ENCODE measurements at regions not wholly inside any gene's neighbourhood (a gene's known extent, or its start where the extent isn't known, plus 50 kb on each side); places are given as distances from the start of the nearest gene placed in this dataset.
A peak's percentile ranks its signal among the peaks of the same experiment; 100 is the strongest.

DNA sequence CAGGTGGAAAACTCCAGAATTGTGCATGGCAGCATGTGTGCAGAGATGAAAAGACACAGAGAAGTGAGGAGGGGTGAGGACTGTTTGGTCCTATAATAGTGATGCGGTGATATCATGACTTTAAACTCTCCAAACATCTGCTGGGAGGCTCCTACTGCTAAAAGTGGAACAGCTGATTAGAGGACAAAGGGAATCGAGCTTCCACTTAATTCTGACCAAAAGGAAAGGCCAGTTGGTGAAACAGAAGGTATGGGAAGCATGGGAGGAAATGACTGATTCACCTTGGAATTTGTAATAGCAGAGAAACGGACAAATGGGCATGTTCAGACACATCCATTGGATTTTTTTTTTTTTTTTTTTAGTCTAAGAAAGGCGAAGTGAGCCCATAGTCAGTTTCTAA lies 67.5 kb upstream of the MAMDC2 start:
- Histone ChIP-seq H3K9ac (ENCODE audit: insufficient read depth, low read length) (no peak overlapping the region), H3K27ac (ENCODE audit: insufficient read depth, low read length) (peak overlapping the region; percentile 20), H3K4me1 (ENCODE audit: control insufficient read depth, extremely low read depth, insufficient read depth, low read length) (peaks cover 10% of the 10 kb centered on the region), H3K4me2 (ENCODE audit: extremely low read depth, insufficient read depth, low read length) (no peak overlapping the region), H4K20me1 (ENCODE audit: control insufficient read depth, extremely low read depth, insufficient read depth, low read length) (no peaks in the 10 kb centered on the region), H3K27me3 (ENCODE audit: control insufficient read depth, insufficient read depth, low read length) (no peaks in the 10 kb centered on the region), H2AFZ (ENCODE audit: low read length) (peak overlapping the region; percentile 7), H3K4me3 (replicated peaks in 1 of 4; ENCODE audit: control extremely low read depth in 1 of 4, insufficient read depth in 1 of 4, low read depth in 3 of 4, low read length in 4 of 4) (no peak overlapping the region), H3K36me3 (ENCODE audit: control insufficient read depth, insufficient read depth, low read length) (no peaks in the 10 kb centered on the region), H3K9me3 (ENCODE audit: control insufficient read depth, insufficient read depth, low read depth, low read length) (no peaks in the 10 kb centered on the region), H3K79me2 (ENCODE audit: control insufficient read depth, insufficient read depth, low read length) (no peaks in the 10 kb centered on the region)
- TF ChIP-seq, protein P1, sequence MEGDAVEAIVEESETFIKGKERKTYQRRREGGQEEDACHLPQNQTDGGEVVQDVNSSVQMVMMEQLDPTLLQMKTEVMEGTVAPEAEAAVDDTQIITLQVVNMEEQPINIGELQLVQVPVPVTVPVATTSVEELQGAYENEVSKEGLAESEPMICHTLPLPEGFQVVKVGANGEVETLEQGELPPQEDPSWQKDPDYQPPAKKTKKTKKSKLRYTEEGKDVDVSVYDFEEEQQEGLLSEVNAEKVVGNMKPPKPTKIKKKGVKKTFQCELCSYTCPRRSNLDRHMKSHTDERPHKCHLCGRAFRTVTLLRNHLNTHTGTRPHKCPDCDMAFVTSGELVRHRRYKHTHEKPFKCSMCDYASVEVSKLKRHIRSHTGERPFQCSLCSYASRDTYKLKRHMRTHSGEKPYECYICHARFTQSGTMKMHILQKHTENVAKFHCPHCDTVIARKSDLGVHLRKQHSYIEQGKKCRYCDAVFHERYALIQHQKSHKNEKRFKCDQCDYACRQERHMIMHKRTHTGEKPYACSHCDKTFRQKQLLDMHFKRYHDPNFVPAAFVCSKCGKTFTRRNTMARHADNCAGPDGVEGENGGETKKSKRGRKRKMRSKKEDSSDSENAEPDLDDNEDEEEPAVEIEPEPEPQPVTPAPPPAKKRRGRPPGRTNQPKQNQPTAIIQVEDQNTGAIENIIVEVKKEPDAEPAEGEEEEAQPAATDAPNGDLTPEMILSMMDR (conservative IDR thresholded peaks at IDR 0.05 in 1 of 2, IDR thresholded peaks at IDR 0.05 in 1 of 2; ENCODE audit: low read depth in 1 of 2, low read length in 2 of 2) = no peak
- no peak for TF ChIP-seq EZH2 (IDR thresholded peaks at IDR 0.05; ENCODE audit: low read length, missing control alignments)
- DNase-seq (ENCODE audit: low read depth in 2 of 2) = peak; percentile 72 to 98

DNA sequence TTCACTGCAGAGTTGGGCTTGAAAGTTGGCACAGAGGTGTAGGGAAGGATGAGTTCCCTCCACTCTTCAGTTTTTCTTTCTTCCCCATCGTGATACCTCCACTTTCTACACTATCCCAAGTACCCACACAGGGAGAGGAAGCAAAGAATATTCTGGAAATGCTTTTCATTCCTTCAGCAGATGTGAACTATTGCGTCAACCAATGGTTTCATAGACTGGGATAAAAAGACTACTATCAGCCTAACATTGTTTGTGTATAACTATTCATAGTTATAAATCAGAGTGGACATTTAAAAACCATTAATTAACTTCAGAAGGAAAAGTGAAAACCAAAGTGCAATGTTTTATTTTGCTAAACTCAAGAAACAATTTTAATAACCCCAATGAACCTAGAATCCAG lies 63.6 kb upstream of the MAMDC2 start:
- TF ChIP-seq, protein P1 (conservative IDR thresholded peaks at IDR 0.05 in 1 of 2, IDR thresholded peaks at IDR 0.05 in 1 of 2; ENCODE audit: low read depth in 1 of 2, low read length in 2 of 2) = no peak
- no peak for TF ChIP-seq EZH2 (IDR thresholded peaks at IDR 0.05; ENCODE audit: low read length, missing control alignments)
- Histone ChIP-seq H3K27ac (ENCODE audit: insufficient read depth, low read length) (no peak overlapping the region), H3K27me3 (ENCODE audit: control insufficient read depth, insufficient read depth, low read length) (no peaks in the 10 kb centered on the region), H4K20me1 (ENCODE audit: control insufficient read depth, extremely low read depth, insufficient read depth, low read length) (no peaks in the 10 kb centered on the region), H3K9me3 (ENCODE audit: control insufficient read depth, insufficient read depth, low read depth, low read length) (no peaks in the 10 kb centered on the region), H3K9ac (ENCODE audit: insufficient read depth, low read length) (no peak overlapping the region), H3K4me3 (replicated peaks in 1 of 4; ENCODE audit: control extremely low read depth in 1 of 4, insufficient read depth in 1 of 4, low read depth in 3 of 4, low read length in 4 of 4) (no peak overlapping the region), H3K4me2 (ENCODE audit: extremely low read depth, insufficient read depth, low read length) (no peak overlapping the region), H3K36me3 (ENCODE audit: control insufficient read depth, insufficient read depth, low read length) (no peaks in the 10 kb centered on the region), H3K79me2 (ENCODE audit: control insufficient read depth, insufficient read depth, low read length) (no peaks in the 10 kb centered on the region), H3K4me1 (ENCODE audit: control insufficient read depth, extremely low read depth, insufficient read depth, low read length) (peaks cover 17% of the 10 kb centered on the region), H2AFZ (ENCODE audit: low read length) (no peak overlapping the region)
- DNase-seq (ENCODE audit: low read depth in 2 of 2) = peak in 1 of 2 donors; percentile 65

DNA sequence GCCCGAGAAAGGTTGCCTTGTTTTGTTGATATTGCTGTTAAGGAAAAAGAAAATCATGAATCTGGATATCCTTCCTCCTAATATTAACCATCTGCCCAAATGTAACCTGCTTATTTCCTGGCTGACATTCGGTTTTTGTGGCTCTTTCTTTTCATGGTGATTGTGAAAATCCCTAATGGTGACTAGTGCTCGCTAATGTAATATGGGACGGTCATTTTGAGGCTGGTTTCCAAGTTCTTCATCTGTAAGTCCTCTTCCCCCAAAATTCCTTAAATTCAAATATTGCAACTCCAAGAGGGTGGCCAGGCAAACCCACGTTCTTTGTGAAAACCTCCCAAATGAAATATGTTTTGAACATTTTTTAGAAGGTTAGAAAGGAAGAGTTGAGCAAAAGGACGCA lies 63.1 kb upstream of the MAMDC2 start:
- no peaks in the 10 kb centered on the region for H3K36me3 ChIP-seq (ENCODE audit: control insufficient read depth, insufficient read depth, low read length)
- no peak for DNase-seq (ENCODE audit: low read depth in 2 of 2)
- no peaks in the 10 kb centered on the region for H4K20me1 ChIP-seq (ENCODE audit: control insufficient read depth, extremely low read depth, insufficient read depth, low read length)
- no peak overlapping the region for H3K27ac ChIP-seq (ENCODE audit: insufficient read depth, low read length)
- no peak overlapping the region for H2AFZ ChIP-seq (ENCODE audit: low read length)
- H3K4me2 ChIP-seq (ENCODE audit: extremely low read depth, insufficient read depth, low read length) = no peak overlapping the region
- H3K4me3 ChIP-seq (replicated peaks in 1 of 4; ENCODE audit: control extremely low read depth in 1 of 4, insufficient read depth in 1 of 4, low read depth in 3 of 4, low read length in 4 of 4) = no peak overlapping the region
- peaks cover 16% of the 10 kb centered on the region for H3K4me1 ChIP-seq (ENCODE audit: control insufficient read depth, extremely low read depth, insufficient read depth, low read length)
- H3K9me3 ChIP-seq (ENCODE audit: control insufficient read depth, insufficient read depth, low read depth, low read length) = no peaks in the 10 kb centered on the region
- TF ChIP-seq, protein P1 (conservative IDR thresholded peaks at IDR 0.05 in 1 of 2, IDR thresholded peaks at IDR 0.05 in 1 of 2; ENCODE audit: low read depth in 1 of 2, low read length in 2 of 2) = no peak
- TF ChIP-seq EZH2 (IDR thresholded peaks at IDR 0.05; ENCODE audit: low read length, missing control alignments) = no peak
- H3K9ac ChIP-seq (ENCODE audit: insufficient read depth, low read length) = no peak overlapping the region
- H3K79me2 ChIP-seq (ENCODE audit: control insufficient read depth, insufficient read depth, low read length) = no peaks in the 10 kb centered on the region
- H3K27me3 ChIP-seq (ENCODE audit: control insufficient read depth, insufficient read depth, low read length) = no peaks in the 10 kb centered on the region

Data from fibroblast of lung (primary cell).